GM12872 (cell line): ENCODE measurements at regions not wholly inside any gene's neighbourhood (a gene's known extent, or its start where the extent isn't known, plus 50 kb on each side); places are given as distances from the start of the nearest gene placed in this dataset.

Experiments
- CTCF ChIP-seq: IDR thresholded peaks from 3 replicates; pipeline ENCODE4 v1.5.1; 2011; ENCODE audit warnings: low read depth, mild to moderate bottlenecking, low read length, moderate library complexity; ENCODE audit not compliant: insufficient read depth

- TF ChIP-seq CTCF = no peak
Measured at GRCh38 chr10:84921701-84922100, 593.3 kb downstream of the CCSER2 start.

GRCh38 chr10:84924131-84924530 is 595.7 kb downstream of the CCSER2 start:
- no peak for TF ChIP-seq CTCF

DNA sequence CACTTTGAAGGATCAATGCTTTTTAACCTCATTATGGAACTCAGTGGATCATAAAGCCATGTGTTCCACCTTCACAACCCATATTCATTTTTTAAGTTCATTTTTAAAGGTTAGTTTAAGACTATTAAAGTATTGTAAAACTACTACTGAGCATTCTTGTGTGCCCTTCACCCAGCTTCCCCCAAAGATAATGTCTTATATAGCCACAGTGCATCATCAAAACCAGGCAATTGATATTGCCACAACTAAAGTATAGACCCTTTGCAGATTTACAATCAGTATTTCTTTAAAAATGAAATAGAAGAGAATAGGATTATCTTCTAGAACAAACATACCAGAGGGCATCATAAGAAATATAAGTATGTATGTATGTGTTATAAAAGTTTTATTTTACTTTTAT is 597.1 kb downstream of the CCSER2 start:
- TF ChIP-seq CTCF = no peak

- TF ChIP-seq CTCF = no peak
Measured at GRCh38 chr10:84933402-84933801, 605.0 kb downstream of the CCSER2 start.

DNA sequence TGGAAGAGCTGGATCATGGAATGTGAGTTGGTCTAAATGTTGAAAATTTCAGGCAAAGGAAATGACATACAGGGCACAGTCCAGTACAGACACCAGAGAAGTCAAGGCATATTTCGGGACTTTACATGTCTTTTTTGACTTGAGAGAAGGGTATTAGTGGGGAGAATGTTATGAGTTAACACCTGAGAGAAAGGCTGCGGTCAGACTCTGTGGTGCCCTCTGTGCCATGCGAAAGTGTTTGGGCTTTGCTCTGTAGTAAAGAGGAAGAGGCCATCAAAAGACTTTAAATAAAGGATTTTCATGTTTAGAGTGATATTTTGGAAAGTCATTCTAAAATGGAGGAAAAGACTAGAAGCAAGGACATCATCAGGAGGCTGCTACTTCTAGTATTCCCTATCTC is 607.4 kb downstream of the CCSER2 start:
- TF ChIP-seq CTCF = no peak

DNA sequence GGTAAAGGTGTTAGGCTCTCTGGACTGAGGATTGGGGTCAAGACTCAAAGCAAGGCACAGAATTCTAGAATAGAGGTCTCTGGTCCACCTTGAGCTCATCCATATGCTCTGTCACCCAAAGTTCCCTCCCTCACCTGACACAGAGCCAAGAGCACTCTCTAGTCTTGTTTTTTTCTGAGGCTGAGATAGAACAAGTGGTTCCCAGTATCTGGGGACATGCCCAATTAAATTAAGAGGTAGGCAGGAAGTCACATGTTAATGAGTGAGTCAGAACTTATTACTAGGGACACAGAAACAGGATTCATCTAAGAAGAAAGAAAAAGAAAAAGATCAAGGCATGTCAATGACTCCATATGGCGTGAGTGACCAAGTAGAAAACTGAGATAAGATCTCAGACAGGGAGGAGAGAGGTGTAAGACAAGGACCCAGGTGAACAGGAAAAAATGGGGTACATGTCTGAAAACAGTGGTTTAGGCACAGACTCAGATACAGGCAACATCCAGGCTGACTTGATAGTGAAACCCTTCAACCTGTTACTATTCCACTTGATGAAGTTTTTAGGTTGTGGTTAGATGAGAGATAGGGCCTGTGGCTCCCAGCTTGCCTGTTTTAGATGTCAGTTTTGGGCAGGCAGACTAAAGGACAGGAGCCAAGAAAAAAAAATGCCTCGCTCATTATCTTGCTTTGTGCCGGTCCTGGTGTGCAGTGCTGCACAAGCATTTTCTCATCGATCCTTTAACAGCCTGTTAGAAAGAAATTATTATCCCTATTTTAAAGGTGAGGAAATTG is 609.9 kb downstream of the CCSER2 start:
- no peak for TF ChIP-seq CTCF

GRCh38 chr10:84943541-84943940 is 615.2 kb downstream of the CCSER2 start:
- no peak for TF ChIP-seq CTCF
